Lung (tissue), 11 donors: ENCODE measurements at regions not wholly inside any gene's neighbourhood (a gene's known extent, or its start where the extent isn't known, plus 50 kb on each side); places are given as distances from the start of the nearest gene placed in this dataset.
A peak's percentile ranks its signal among the peaks of the same experiment; 100 is the strongest.

ENCODE experiments used
- ATAC-seq: fragments of 200-7000 bp; cut with Tn5 transposase; one replicate; pipeline ENCODE4 v1.9.1; 2020; ENCODE audit warnings: moderate number of reproducible peaks; ENCODE audit not compliant: insufficient read depth, low FRiP score
- DNase-seq, 3 donors: peaks; one replicate each; pipeline ENCODE4 v3.0.0-alpha.2; 2013 to 2017
- H3K27ac ChIP-seq, 2 donors: one replicate each; pipeline ENCODE4 v1.5.1; 2013; ENCODE audit warnings: mild to moderate bottlenecking in 2 of 2, moderate library complexity in 2 of 2, control low read depth in 1 of 2, inconsistent platforms in 1 of 2, low read depth in 1 of 2, low read length in 1 of 2
- H3K27me3 ChIP-seq, 3 donors: one replicate each; pipeline ENCODE4 v1.5.1; 2013; ENCODE audit warnings: low read length in 2 of 3; ENCODE audit not compliant: control insufficient read depth in 3 of 3, insufficient read depth in 3 of 3
- H3K36me3 ChIP-seq, 4 donors: one replicate each; pipeline ENCODE4 v1.5.1; 2013; ENCODE audit warnings: low read length in 4 of 4, mild to moderate bottlenecking in 1 of 4, moderate library complexity in 1 of 4; ENCODE audit not compliant: control insufficient read depth in 4 of 4, insufficient read depth in 4 of 4
- H3K4me1 ChIP-seq, 5 donors: one replicate each; pipeline ENCODE4 v1.5.1; 2013; ENCODE audit warnings: low read length in 5 of 5, mild to moderate bottlenecking in 2 of 5, moderate library complexity in 1 of 5; ENCODE audit not compliant: control insufficient read depth in 5 of 5, insufficient read depth in 5 of 5
- H3K4me3 ChIP-seq: one replicate; pipeline ENCODE4 v1.5.1; 2013; ENCODE audit warnings: mild to moderate bottlenecking, control low read depth, moderate library complexity
- H3K9ac ChIP-seq, 2 donors: one replicate each; pipeline ENCODE4 v1.5.1; 2013; ENCODE audit warnings: low read length in 2 of 2, control low read depth in 1 of 2; ENCODE audit not compliant: insufficient read depth in 1 of 2
- H3K9me3 ChIP-seq, 4 donors: one replicate each; pipeline ENCODE4 v1.5.1; 2013; ENCODE audit warnings: low read length in 3 of 4, mild to moderate bottlenecking in 1 of 4, moderate library complexity in 1 of 4; ENCODE audit not compliant: control insufficient read depth in 4 of 4, insufficient read depth in 3 of 4
- CTCF ChIP-seq: IDR thresholded peaks from 2 replicates; pipeline ENCODE4 v1.5.1; 2012; ENCODE audit warnings: mild to moderate bottlenecking; ENCODE audit errors: control extremely low read depth, extremely low read depth
- WGBS, 2 donors: extraction: QIAGEN DNeasy Blood & Tissue Kit; methylation state at CpG; one replicate each; pipeline ENCODE4 v1.1.7; 2013; 5-methylcytosine and 5-hydroxymethylcytosine counted together
- donor health status: control.
- donor health status: control.
- donor health status: Bipolar disorder and iron deficiency.
- donor health status: healthy.
- donor health status: DM: yes; HTN: yes; CAD: no.

GRCh38 chr19:46911456-46911855, 50.7 kb downstream of the ARHGAP35 start:
- no peak for TF ChIP-seq CTCF
- DNase-seq = no peak
- H3K4me1 ChIP-seq = peaks cover 5 to 38% (median 23%) of the 10 kb centered on the region in 5 donors

GRCh38 chr19:46913198-46913851, 52.5 kb downstream of the ARHGAP35 start:
- no peak for TF ChIP-seq CTCF
- H3K36me3 ChIP-seq = peaks cover 0 to 2% (median 0%) of the 10 kb centered on the region in 4 donors
- peaks cover 7 to 38% (median 22%) of the 10 kb centered on the region in 5 donors for H3K4me1 ChIP-seq
- ATAC-seq (peak; percentile 34), DNase-seq (peak in 1 of 3 donors; percentile 26)
- H3K9ac ChIP-seq = peak overlapping the region in 1 of 2 donors; percentile 70
- no peak overlapping the region for H3K4me3 ChIP-seq
- no peaks in the 10 kb centered on the region for H3K9me3 ChIP-seq
- H3K27me3 ChIP-seq = no peaks in the 10 kb centered on the region
- WGBS, 2 donors = 60 to 85% methylated on average over 6 of the region's 6 CpGs
- peak overlapping the region; percentile 18 to 71 for H3K27ac ChIP-seq

More at GRCh38 chr19:46911456-46911855, 50.7 kb downstream of the ARHGAP35 start:
- Histone ChIP-seq H3K9me3 (no peaks in the 10 kb centered on the region), H3K36me3 (peaks cover 0 to 2% (median 0%) of the 10 kb centered on the region in 4 donors), H3K9ac (no peak overlapping the region), H3K27ac (no peak overlapping the region), H3K27me3 (no peaks in the 10 kb centered on the region), H3K4me3 (no peak overlapping the region)
- ATAC-seq = no peak

- peaks cover 0 to 6% (median 3%) of the 10 kb centered on the region in 4 donors for H3K36me3 ChIP-seq
- peak in 2 of 3 donors; percentile 36 to 57 for DNase-seq
- no peaks in the 10 kb centered on the region for H3K9me3 ChIP-seq
- peak overlapping the region; percentile 27 to 71 for H3K27ac ChIP-seq
- 16 to 30% methylated on average over 4 of the region's 4 CpGs for WGBS, 2 donors
- H3K4me3 ChIP-seq = no peak overlapping the region
- no peak overlapping the region for H3K9ac ChIP-seq
- peaks cover 8 to 35% (median 22%) of the 10 kb centered on the region in 5 donors for H3K4me1 ChIP-seq
- H3K27me3 ChIP-seq = no peaks in the 10 kb centered on the region
- TF ChIP-seq CTCF = no peak
- ATAC-seq = no peak
Observed at GRCh38 chr19:46913852-46914430, 53.1 kb downstream of the ARHGAP35 start.
